ENCODE measurements at regions not wholly inside any gene's neighbourhood (a gene's known extent, or its start where the extent isn't known, plus 50 kb on each side); places are given as distances from the start of the nearest gene placed in this dataset.

GRCh38 chr14:36245223-36245622, 68.7 kb upstream of the PTCSC3 start:
- H2AFZ ChIP-seq (ENCODE audit: low read depth, low read length) = no peak overlapping the region
- H3K4me1 ChIP-seq (ENCODE audit: insufficient read depth, low read length) = no peaks in the 10 kb centered on the region
- H3K4me3 ChIP-seq (ENCODE audit: low read length) = no peak overlapping the region
- peaks cover 2% of the 10 kb centered on the region for H3K9me3 ChIP-seq (ENCODE audit: low read length)
- peaks cover 24% of the 10 kb centered on the region for H3K27me3 ChIP-seq (ENCODE audit: insufficient read depth, low read length)
- H3K36me3 ChIP-seq (ENCODE audit: insufficient read depth, low read length) = no peaks in the 10 kb centered on the region

GRCh38 chr14:36243183-36243582, 66.7 kb upstream of the PTCSC3 start:
- no peaks in the 10 kb centered on the region for H3K36me3 ChIP-seq (ENCODE audit: insufficient read depth, low read length)
- no peaks in the 10 kb centered on the region for H3K9me3 ChIP-seq (ENCODE audit: low read length)

GRCh38 chr14:36241183-36241582, 64.7 kb upstream of the PTCSC3 start:
- Histone ChIP-seq H3K27me3 (ENCODE audit: insufficient read depth, low read length) (peaks cover 41% of the 10 kb centered on the region), H2AFZ (ENCODE audit: low read depth, low read length) (no peak overlapping the region), H3K4me3 (ENCODE audit: low read length) (no peak overlapping the region), H3K36me3 (ENCODE audit: insufficient read depth, low read length) (no peaks in the 10 kb centered on the region), H3K9me3 (ENCODE audit: low read length) (no peaks in the 10 kb centered on the region), H3K4me1 (ENCODE audit: insufficient read depth, low read length) (no peaks in the 10 kb centered on the region)

More at GRCh38 chr14:36243183-36243582, 66.7 kb upstream of the PTCSC3 start:
- Histone ChIP-seq H3K4me1 (ENCODE audit: insufficient read depth, low read length) (no peaks in the 10 kb centered on the region), H2AFZ (ENCODE audit: low read depth, low read length) (no peak overlapping the region), H3K27me3 (ENCODE audit: insufficient read depth, low read length) (peaks cover 33% of the 10 kb centered on the region), H3K4me3 (ENCODE audit: low read length) (no peak overlapping the region)

- Histone ChIP-seq H3K27me3 (ENCODE audit: insufficient read depth, low read length) (peaks cover 46% of the 10 kb centered on the region), H3K9me3 (ENCODE audit: low read length) (no peaks in the 10 kb centered on the region), H3K4me1 (ENCODE audit: insufficient read depth, low read length) (no peaks in the 10 kb centered on the region), H3K36me3 (ENCODE audit: insufficient read depth, low read length) (no peaks in the 10 kb centered on the region), H3K4me3 (ENCODE audit: low read length) (no peak overlapping the region), H2AFZ (ENCODE audit: low read depth, low read length) (no peak overlapping the region)
Observed at GRCh38 chr14:36238666-36239363, 62.3 kb upstream of the PTCSC3 start.

- H3K36me3 ChIP-seq (ENCODE audit: insufficient read depth, low read length) = no peaks in the 10 kb centered on the region
- H3K9me3 ChIP-seq (ENCODE audit: low read length) = no peaks in the 10 kb centered on the region
- peaks cover 38% of the 10 kb centered on the region for H3K27me3 ChIP-seq (ENCODE audit: insufficient read depth, low read length)
- H3K4me3 ChIP-seq (ENCODE audit: low read length) = no peak overlapping the region
- H2AFZ ChIP-seq (ENCODE audit: low read depth, low read length) = no peak overlapping the region
- no peaks in the 10 kb centered on the region for H3K4me1 ChIP-seq (ENCODE audit: insufficient read depth, low read length)
Observed at GRCh38 chr14:36233217-36233616, 56.7 kb upstream of the PTCSC3 start.

- no peaks in the 10 kb centered on the region for H3K4me1 ChIP-seq (ENCODE audit: insufficient read depth, low read length)
- H3K4me3 ChIP-seq (ENCODE audit: low read length) = no peak overlapping the region
- H3K9me3 ChIP-seq (ENCODE audit: low read length) = no peaks in the 10 kb centered on the region
- no peak overlapping the region for H2AFZ ChIP-seq (ENCODE audit: low read depth, low read length)
- H3K27me3 ChIP-seq (ENCODE audit: insufficient read depth, low read length) = peaks cover 39% of the 10 kb centered on the region
- H3K36me3 ChIP-seq (ENCODE audit: insufficient read depth, low read length) = no peaks in the 10 kb centered on the region
Observed at GRCh38 chr14:36229262-36229661, 52.7 kb upstream of the PTCSC3 start.

- H3K4me3 ChIP-seq (ENCODE audit: low read length) = no peak overlapping the region
- no peaks in the 10 kb centered on the region for H3K36me3 ChIP-seq (ENCODE audit: insufficient read depth, low read length)
- H3K27me3 ChIP-seq (ENCODE audit: insufficient read depth, low read length) = peaks cover 49% of the 10 kb centered on the region
- no peak overlapping the region for H2AFZ ChIP-seq (ENCODE audit: low read depth, low read length)
- no peaks in the 10 kb centered on the region for H3K9me3 ChIP-seq (ENCODE audit: low read length)
- no peaks in the 10 kb centered on the region for H3K4me1 ChIP-seq (ENCODE audit: insufficient read depth, low read length)
Observed at GRCh38 chr14:36227802-36228201, 51.3 kb upstream of the PTCSC3 start.

- peaks cover 50% of the 10 kb centered on the region for H3K27me3 ChIP-seq (ENCODE audit: insufficient read depth, low read length)
- no peak overlapping the region for H3K4me3 ChIP-seq (ENCODE audit: low read length)
- no peak overlapping the region for H2AFZ ChIP-seq (ENCODE audit: low read depth, low read length)
- H3K36me3 ChIP-seq (ENCODE audit: insufficient read depth, low read length) = no peaks in the 10 kb centered on the region
- H3K9me3 ChIP-seq (ENCODE audit: low read length) = no peaks in the 10 kb centered on the region
- H3K4me1 ChIP-seq (ENCODE audit: insufficient read depth, low read length) = no peaks in the 10 kb centered on the region
Observed at GRCh38 chr14:36227344-36227743, 50.8 kb upstream of the PTCSC3 start.

Measured in neuron (in vitro differentiated cells).